ENCODE measurements at regions not wholly inside any gene's neighbourhood (a gene's known extent, or its start where the extent isn't known, plus 50 kb on each side); places are given as distances from the start of the nearest gene placed in this dataset.

DNA sequence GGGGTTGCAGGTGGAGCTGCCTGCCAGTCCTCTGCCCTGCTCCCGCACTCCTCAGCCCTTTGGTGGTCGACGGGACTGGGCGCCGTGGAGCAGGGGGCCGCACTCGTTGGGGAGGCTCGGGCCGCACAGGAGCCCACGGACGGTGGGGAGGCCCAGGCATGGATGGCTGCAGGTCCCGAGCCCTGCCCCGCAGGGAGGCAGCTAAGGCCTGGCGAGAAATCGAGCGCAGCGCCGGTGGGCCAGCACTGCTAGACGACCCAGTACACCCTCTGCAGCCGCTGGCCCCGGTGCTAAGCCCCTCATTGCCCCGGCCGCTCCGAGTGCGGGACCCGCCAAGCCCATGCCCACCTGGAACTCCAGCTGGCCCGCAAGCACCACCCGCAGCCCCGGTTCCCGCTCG is 221.8 kb downstream of the BTG1 start:
- Histone ChIP-seq H3K27me3 (ENCODE audit: control insufficient read depth, insufficient read depth, low read length) (no peaks in the 10 kb centered on the region), H3K4me3 (ENCODE audit: low read depth, low read length) (no peak overlapping the region), H3K36me3 (ENCODE audit: control insufficient read depth, insufficient read depth, low read length) (no peaks in the 10 kb centered on the region)
- TF ChIP-seq, protein P1, sequence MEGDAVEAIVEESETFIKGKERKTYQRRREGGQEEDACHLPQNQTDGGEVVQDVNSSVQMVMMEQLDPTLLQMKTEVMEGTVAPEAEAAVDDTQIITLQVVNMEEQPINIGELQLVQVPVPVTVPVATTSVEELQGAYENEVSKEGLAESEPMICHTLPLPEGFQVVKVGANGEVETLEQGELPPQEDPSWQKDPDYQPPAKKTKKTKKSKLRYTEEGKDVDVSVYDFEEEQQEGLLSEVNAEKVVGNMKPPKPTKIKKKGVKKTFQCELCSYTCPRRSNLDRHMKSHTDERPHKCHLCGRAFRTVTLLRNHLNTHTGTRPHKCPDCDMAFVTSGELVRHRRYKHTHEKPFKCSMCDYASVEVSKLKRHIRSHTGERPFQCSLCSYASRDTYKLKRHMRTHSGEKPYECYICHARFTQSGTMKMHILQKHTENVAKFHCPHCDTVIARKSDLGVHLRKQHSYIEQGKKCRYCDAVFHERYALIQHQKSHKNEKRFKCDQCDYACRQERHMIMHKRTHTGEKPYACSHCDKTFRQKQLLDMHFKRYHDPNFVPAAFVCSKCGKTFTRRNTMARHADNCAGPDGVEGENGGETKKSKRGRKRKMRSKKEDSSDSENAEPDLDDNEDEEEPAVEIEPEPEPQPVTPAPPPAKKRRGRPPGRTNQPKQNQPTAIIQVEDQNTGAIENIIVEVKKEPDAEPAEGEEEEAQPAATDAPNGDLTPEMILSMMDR (IDR thresholded peaks at IDR 0.05; ENCODE audit: insufficient read depth, low read length, poor library complexity, severe bottlenecking), result no peak
- DNase-seq (ENCODE audit: low read depth), result no peak

DNA sequence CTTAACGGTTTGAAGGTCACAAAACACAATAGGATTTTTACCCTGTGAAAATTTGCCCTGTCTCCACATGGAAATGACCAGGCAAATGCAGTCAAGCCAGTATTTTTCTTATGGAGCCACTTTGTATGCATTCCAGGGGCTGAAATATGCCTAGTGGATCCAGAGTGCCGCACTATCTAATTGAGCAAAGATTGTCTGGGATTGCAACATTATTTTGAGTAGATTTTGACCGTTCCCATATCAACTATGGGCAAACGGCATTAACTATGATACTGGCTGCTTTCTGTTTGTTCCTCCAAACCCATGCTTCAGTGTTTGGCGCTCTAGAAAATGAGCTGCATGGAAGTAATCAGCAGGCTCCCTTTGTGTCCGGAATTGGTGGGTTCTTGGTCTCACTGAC is 223.0 kb downstream of the BTG1 start:
- no peaks in the 10 kb centered on the region for H3K36me3 ChIP-seq (ENCODE audit: control insufficient read depth, insufficient read depth, low read length)
- H3K4me3 ChIP-seq (ENCODE audit: low read depth, low read length), result no peak overlapping the region
- TF ChIP-seq, protein P1 (IDR thresholded peaks at IDR 0.05; ENCODE audit: insufficient read depth, low read length, poor library complexity, severe bottlenecking), result no peak
- no peak for DNase-seq (ENCODE audit: low read depth)
- H3K27me3 ChIP-seq (ENCODE audit: control insufficient read depth, insufficient read depth, low read length), result no peaks in the 10 kb centered on the region

DNA sequence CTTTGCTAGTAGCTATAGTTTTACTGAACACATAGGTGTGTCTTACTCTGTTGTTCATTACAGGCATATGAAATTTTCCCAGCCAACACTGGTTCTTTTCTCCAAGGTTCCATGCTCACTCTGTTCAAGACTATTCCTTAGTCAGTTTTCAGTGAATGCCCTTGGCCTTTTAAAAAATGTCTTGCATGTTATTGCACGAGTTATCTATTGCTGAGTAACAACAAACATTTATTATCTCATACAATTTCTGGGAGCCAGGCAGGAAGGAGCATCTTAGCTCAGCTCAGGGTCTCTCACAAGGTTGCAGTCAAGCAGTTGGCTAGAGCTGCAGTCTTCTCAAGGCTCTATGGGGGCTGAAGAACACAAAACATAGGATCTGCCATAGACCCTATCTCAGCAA is 223.5 kb downstream of the BTG1 start:
- H3K27me3 ChIP-seq (ENCODE audit: control insufficient read depth, insufficient read depth, low read length), result no peaks in the 10 kb centered on the region
- no peak for DNase-seq (ENCODE audit: low read depth)
- H3K36me3 ChIP-seq (ENCODE audit: control insufficient read depth, insufficient read depth, low read length), result no peaks in the 10 kb centered on the region
- TF ChIP-seq, protein P1 (IDR thresholded peaks at IDR 0.05; ENCODE audit: insufficient read depth, low read length, poor library complexity, severe bottlenecking), result no peak
- H3K4me3 ChIP-seq (ENCODE audit: low read depth, low read length), result no peak overlapping the region

GRCh38 chr12:91921555-91921954 is 224.1 kb downstream of the BTG1 start:
- Histone ChIP-seq H3K27me3 (ENCODE audit: control insufficient read depth, insufficient read depth, low read length) (no peaks in the 10 kb centered on the region), H3K36me3 (ENCODE audit: control insufficient read depth, insufficient read depth, low read length) (no peaks in the 10 kb centered on the region), H3K4me3 (ENCODE audit: low read depth, low read length) (no peak overlapping the region)
- DNase-seq (ENCODE audit: low read depth), result no peak
- TF ChIP-seq, protein P1 (IDR thresholded peaks at IDR 0.05; ENCODE audit: insufficient read depth, low read length, poor library complexity, severe bottlenecking), result no peak

GRCh38 chr12:91920741-91921140 is 224.9 kb downstream of the BTG1 start:
- Histone ChIP-seq H3K36me3 (ENCODE audit: control insufficient read depth, insufficient read depth, low read length) (no peaks in the 10 kb centered on the region), H3K27me3 (ENCODE audit: control insufficient read depth, insufficient read depth, low read length) (no peaks in the 10 kb centered on the region), H3K4me3 (ENCODE audit: low read depth, low read length) (no peak overlapping the region)
- no peak for DNase-seq (ENCODE audit: low read depth)
- TF ChIP-seq, protein P1 (IDR thresholded peaks at IDR 0.05; ENCODE audit: insufficient read depth, low read length, poor library complexity, severe bottlenecking), result no peak

DNA sequence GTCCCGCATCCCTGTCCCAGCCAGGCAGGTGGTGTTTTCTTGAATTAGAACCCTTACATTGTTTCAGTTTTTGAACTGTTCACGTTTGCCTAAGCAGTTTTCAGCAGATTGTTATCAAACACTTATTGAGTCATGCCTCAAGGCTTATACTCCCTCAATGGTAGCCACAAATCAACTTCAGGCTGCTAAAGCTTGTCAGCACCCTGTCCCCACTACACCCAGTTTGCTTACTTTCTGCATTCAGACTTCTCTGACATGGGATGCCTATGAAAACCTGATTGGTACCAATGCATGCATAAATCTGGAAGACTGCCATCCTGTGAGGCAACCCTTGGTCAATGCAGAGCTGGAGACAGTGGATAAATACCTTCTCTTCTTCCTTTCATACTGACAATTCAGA is 225.4 kb downstream of the BTG1 start:
- TF ChIP-seq, protein P1 (IDR thresholded peaks at IDR 0.05; ENCODE audit: insufficient read depth, low read length, poor library complexity, severe bottlenecking), result no peak
- Histone ChIP-seq H3K4me3 (ENCODE audit: low read depth, low read length) (no peak overlapping the region), H3K36me3 (ENCODE audit: control insufficient read depth, insufficient read depth, low read length) (no peaks in the 10 kb centered on the region), H3K27me3 (ENCODE audit: control insufficient read depth, insufficient read depth, low read length) (no peaks in the 10 kb centered on the region)
- no peak for DNase-seq (ENCODE audit: low read depth)
